ENCODE measurements at regions not wholly inside any gene's neighbourhood (a gene's known extent, or its start where the extent isn't known, plus 50 kb on each side); places are given as distances from the start of the nearest gene placed in this dataset.

- Histone ChIP-seq H4K20me1 (ENCODE audit: insufficient read depth) (no peaks in the 10 kb centered on the region), H2AFZ (no peak overlapping the region), H3K9me3 (ENCODE audit: insufficient read depth, low read depth) (no peaks in the 10 kb centered on the region), H3K27ac (no peak overlapping the region), H3K36me3 (ENCODE audit: low read depth) (no peaks in the 10 kb centered on the region), H3K4me1 (replicated peaks; ENCODE audit: insufficient read depth) (peaks cover 15% of the 10 kb centered on the region), H3K4me3 (no peak overlapping the region), H3K79me2 (ENCODE audit: low read depth) (no peaks in the 10 kb centered on the region), H3K4me2 (peak overlapping the region; percentile 39), H3K9me2 (ENCODE audit: insufficient read depth) (no peaks in the 10 kb centered on the region), H3K27me3 (ENCODE audit: insufficient read depth, low read depth) (no peaks in the 10 kb centered on the region), H3F3A (ENCODE audit: insufficient read depth, low read depth) (no peaks in the 10 kb centered on the region)
- TF ChIP-seq EZH2 (IDR thresholded peaks at IDR 0.05; ENCODE audit: low read depth) (no peak), CTCF (conservative IDR thresholded peaks at IDR 0.05) (peak; percentile 81)
- BruUV-seq (replicated peaks): no TSS peak
- POLR2A ChIA-PET (ENCODE audit: unreplicated experiment): no interaction called here
- intact Hi-C loops (cut with micrococcal nuclease; ENCODE audit: unreplicated experiment): loop anchor here (1.0 to 5.0 kb wide), 7 partner anchors 53 to 685 kb away; partner anchors contain the start of gene CHRDL1
- CTCF ChIA-PET: interaction anchor here (0.6 to 1.6 kb wide), 6 partner anchors 13 to 1212 kb away, joined by 3 to 7 read pairs (median 4); no protein-coding TSS in a partner anchor
- DNase-seq: peak; percentile 18 to 58
Measured at GRCh38 chrX:110847334-110847733, 51.7 kb upstream of the CHRDL1 start.

- H3K4me2 ChIP-seq: no peak overlapping the region
- intact Hi-C loops (cut with micrococcal nuclease; ENCODE audit: unreplicated experiment): loop anchor here (2.0 to 5.0 kb wide), 4 partner anchors 51 to 684 kb away; partner anchors contain the start of gene CHRDL1
- H2AFZ ChIP-seq: no peak overlapping the region
- POLR2A ChIA-PET (ENCODE audit: unreplicated experiment): no interaction called here
- no peaks in the 10 kb centered on the region for H3F3A ChIP-seq (ENCODE audit: insufficient read depth, low read depth)
- H3K9me2 ChIP-seq (ENCODE audit: insufficient read depth): no peaks in the 10 kb centered on the region
- DNase-seq: no peak
- no peaks in the 10 kb centered on the region for H3K27me3 ChIP-seq (ENCODE audit: insufficient read depth, low read depth)
- no TSS peak for BruUV-seq (replicated peaks)
- CTCF ChIA-PET: no interaction called here
- no peaks in the 10 kb centered on the region for H4K20me1 ChIP-seq (ENCODE audit: insufficient read depth)
- no peak overlapping the region for H3K4me3 ChIP-seq
- H3K36me3 ChIP-seq (ENCODE audit: low read depth): no peaks in the 10 kb centered on the region
- no peak for TF ChIP-seq EZH2 (IDR thresholded peaks at IDR 0.05; ENCODE audit: low read depth)
- TF ChIP-seq CTCF (conservative IDR thresholded peaks at IDR 0.05): no peak
- peaks cover 9% of the 10 kb centered on the region for H3K4me1 ChIP-seq (replicated peaks; ENCODE audit: insufficient read depth)
- H3K79me2 ChIP-seq (ENCODE audit: low read depth): no peaks in the 10 kb centered on the region
- no peaks in the 10 kb centered on the region for H3K9me3 ChIP-seq (ENCODE audit: insufficient read depth, low read depth)
- no peak overlapping the region for H3K27ac ChIP-seq
Measured at GRCh38 chrX:110846071-110846470, 50.5 kb upstream of the CHRDL1 start.

Data from PC-9 (cell line).